HepG2 (cell line): ENCODE measurements at regions not wholly inside any gene's neighbourhood (a gene's known extent, or its start where the extent isn't known, plus 50 kb on each side); places are given as distances from the start of the nearest gene placed in this dataset.

Experiments used
- ATAC-seq: fragments of 200-7000 bp; cut with Tn5 transposase; 3 replicates; pipeline ENCODE4 v1.9.1; 2020; ENCODE audit warnings: mild to moderate bottlenecking, moderate library complexity
- BruUV-seq: library from RNA; stranded (reverse); fragments of 400-500 nt; replicated peaks from 2 replicates; lab custom pipeline; 2021; lab: Mats Ljungman, UMichigan
- CTCF ChIA-PET: fragments of 300-600 bp; formaldehyde crosslinking; extraction: SDS; loops from one replicate; lab custom pipeline; 2021; ENCODE audit warnings: low total read pairs, inconsistent platforms, low intra/inter-chr PET ratio; lab: Yijun Ruan, JAX
- POLR2A ChIA-PET: fragments of 350-600 bp; sonication (Branson Sonifier 250); formaldehyde crosslinking; loops from one replicate; lab custom pipeline; 2020; ENCODE audit warnings: antibody characterized with exemption, inconsistent platforms; lab: Yijun Ruan, JAX
- DNase-seq: peaks from one replicate; pipeline ENCODE4 v3.0.0-alpha.2; 2015; ENCODE audit warnings: low spot score
- FAIRE-seq: peaks from 3 replicates; lab custom pipeline; 2011; peaks lifted over from hg19 to GRCh38; lab: Jason Lieb, UNC
- H2AFZ ChIP-seq: one replicate; pipeline ENCODE4 v1.6.1; 2011; ENCODE audit warnings: low read length, inconsistent platforms
- H3K27ac ChIP-seq: fragments of 300-600 bp; 3 replicates; pipeline ENCODE4 v1.8.0; 2011; ENCODE audit warnings: mixed run types, mild to moderate bottlenecking, mixed read lengths, low read length, inconsistent platforms; ENCODE audit not compliant: insufficient read depth; ENCODE audit errors: extremely low read length
- H3K27me3 ChIP-seq, 2 experiments: fragments of 200-600 bp in 1 of 2; 2 replicates in 1 of 2; 3 replicates in 1 of 2; pipeline versions ENCODE4 v1.6.0 to v1.8.0; 2011; ENCODE audit warnings: low read length in 2 of 2, mild to moderate bottlenecking in 2 of 2, moderate library complexity in 2 of 2, inconsistent platforms in 1 of 2; ENCODE audit not compliant: insufficient read depth in 2 of 2, control insufficient read depth in 1 of 2
- H3K36me3 ChIP-seq, 2 experiments: fragments of 200-600 bp in 1 of 2; replicated peaks in 1 of 2; 2 replicates in 1 of 2; 3 replicates in 1 of 2; pipeline versions ENCODE4 v1.5.1 to v1.8.0; 2011; ENCODE audit warnings: low read length in 2 of 2, inconsistent platforms in 1 of 2; ENCODE audit not compliant: insufficient read depth in 2 of 2, control insufficient read depth in 1 of 2
- H3K4me1 ChIP-seq: 2 replicates; pipeline ENCODE4 v1.5.1; 2012; ENCODE audit warnings: low read length, inconsistent platforms; ENCODE audit not compliant: insufficient read depth
- H3K4me2 ChIP-seq: 2 replicates; pipeline ENCODE4 v1.6.0; 2011; ENCODE audit warnings: low read depth, low read length, inconsistent platforms
- H3K4me3 ChIP-seq, 3 experiments: fragments of 200-600 bp in 1 of 3; sonication (generic), shearing (Covaris generic) in 1 of 3; replicated peaks in 1 of 3; 2 replicates each; pipeline ENCODE4 v1.5.1; 2011 to 2016; ENCODE audit warnings: low read length in 3 of 3, inconsistent platforms in 2 of 3, low read depth in 2 of 3, mild to moderate bottlenecking in 2 of 3, control low read depth in 1 of 3, mixed read lengths in 1 of 3; ENCODE audit not compliant: insufficient read depth in 1 of 3
- H3K79me2 ChIP-seq: one replicate; pipeline ENCODE4 v1.6.1; 2011; ENCODE audit warnings: low read length, inconsistent platforms; ENCODE audit not compliant: insufficient read depth
- H3K9ac ChIP-seq: 2 replicates; pipeline ENCODE4 v1.6.0; 2011; ENCODE audit warnings: mild to moderate bottlenecking, low read depth, low read length, inconsistent platforms; ENCODE audit not compliant: insufficient read depth
- H3K9me3 ChIP-seq: 2 replicates; pipeline ENCODE4 v1.5.1; 2012; ENCODE audit warnings: mild to moderate bottlenecking, low read length
- H4K20me1 ChIP-seq: 2 replicates; pipeline ENCODE4 v1.6.0; 2011; ENCODE audit warnings: inconsistent platforms, mild to moderate bottlenecking, low read length, moderate library complexity; ENCODE audit not compliant: insufficient read depth
- ARNT ChIP-seq: fragments of 450-650 bp; IDR thresholded peaks from 2 replicates; pipeline ENCODE4 v1.6.1; 2017
- FOXA1 ChIP-seq, 2 experiments: fragments of 450-650 bp in 1 of 2; sonication (generic) in 1 of 2; formaldehyde crosslinking in 1 of 2; IDR thresholded peaks; 2 replicates each; pipeline versions ENCODE4 v1.4.0 to v1.6.1; 2016 to 2020; ENCODE audit warnings: missing genetic modification reagents in 1 of 2
- MEIS1 ChIP-seq: sonication (generic); formaldehyde crosslinking; IDR thresholded peaks from 2 replicates; pipeline ENCODE4 v1.9.0; 2021; ENCODE audit warnings: mild to moderate bottlenecking, missing genetic modification reagents, moderate library complexity, borderline replicate concordance
- MTERF4 ChIP-seq: sonication (generic); formaldehyde crosslinking; IDR thresholded peaks from 2 replicates; pipeline ENCODE4 v1.8.0; 2023; ENCODE audit warnings: mild to moderate bottlenecking, missing genetic modification reagents
- STAG1 ChIP-seq: sonication (generic); formaldehyde crosslinking; IDR thresholded peaks from 2 replicates; pipeline ENCODE4 v1.4.0; 2020; ENCODE audit warnings: missing genetic modification reagents
- ZFP62 ChIP-seq: sonication (generic); formaldehyde crosslinking; IDR thresholded peaks from 2 replicates; pipeline ENCODE4 v1.4.0; 2020; ENCODE audit warnings: missing genetic modification reagents
- ZNF253 ChIP-seq: sonication (generic); formaldehyde crosslinking; IDR thresholded peaks from 2 replicates; pipeline ENCODE4 v1.8.0; 2022; ENCODE audit warnings: mild to moderate bottlenecking, missing genetic modification reagents, borderline replicate concordance
- ZNF343 ChIP-seq: sonication (generic); formaldehyde crosslinking; IDR thresholded peaks from 2 replicates; pipeline ENCODE4 v1.4.0; 2020; ENCODE audit warnings: mild to moderate bottlenecking, missing genetic modification reagents
- ZNF558 ChIP-seq: sonication (generic); formaldehyde crosslinking; IDR thresholded peaks from 2 replicates; pipeline ENCODE4 v1.9.0; 2022; ENCODE audit warnings: mild to moderate bottlenecking, missing genetic modification reagents, borderline replicate concordance
- ZNF841 ChIP-seq: sonication (generic); formaldehyde crosslinking; IDR thresholded peaks from 2 replicates; pipeline ENCODE4 v1.8.1; 2023; ENCODE audit warnings: missing genetic modification reagents, borderline replicate concordance
- ZNF879 ChIP-seq: sonication (generic); formaldehyde crosslinking; IDR thresholded peaks from 2 replicates; pipeline ENCODE4 v1.8.1; 2023; ENCODE audit warnings: missing genetic modification reagents
- WGBS: methylation state at CpG from one replicate; pipeline ENCODE4 v1.1.6; 2017; ENCODE audit warnings: low lambda C conversion rate; 5-methylcytosine and 5-hydroxymethylcytosine counted together
- in situ Hi-C: cut with HindIII; loops from 2 replicates; pipeline ENCODE4 v1.10.0; 2017; ENCODE audit warnings: low pct_unique_long_range_greater_than_20kb; ENCODE audit not compliant: extremely low pct_ligation_motif_present
- intact Hi-C: fragments of 100-400 bp; cut with micrococcal nuclease; formaldehyde crosslinking; loops from one replicate; pipeline ENCODE4 v1.10.0; 2022; ENCODE audit not compliant: unreplicated experiment
- TF ChIP-seq, protein P1 (sequence below): sonication (generic); formaldehyde crosslinking; IDR thresholded peaks from 2 replicates; pipeline ENCODE4 v1.4.0; 2020; ENCODE audit warnings: missing genetic modification reagents
- TF ChIP-seq, protein P2 (sequence below): sonication (generic); formaldehyde crosslinking; IDR thresholded peaks from 2 replicates; pipeline ENCODE4 v1.5.0; 2020; ENCODE audit warnings: mild to moderate bottlenecking, missing genetic modification reagents, borderline replicate concordance

- Histone ChIP-seq H3K79me2 (no peaks in the 10 kb centered on the region), H3K9ac (no peak overlapping the region), H3K4me3 (no peak overlapping the region), H2AFZ (no peak overlapping the region), H3K4me2 (no peak overlapping the region), H3K36me3 (no peaks in the 10 kb centered on the region), H3K27me3 (no peaks in the 10 kb centered on the region), H3K4me1 (no peaks in the 10 kb centered on the region), H3K27ac (no peak overlapping the region), H3K9me3 (peaks cover 10% of the 10 kb centered on the region), H4K20me1 (no peaks in the 10 kb centered on the region)
- no TSS peak for BruUV-seq
- WGBS = 0% methylated on average over 2 of the region's 2 CpGs
- no peak for DNase-seq
- intact Hi-C loops = no loop called here
- ChIA-PET CTCF (no interaction called here), POLR2A (no interaction called here)
- FAIRE-seq = no peak
- no peak for ATAC-seq
- in situ Hi-C loops = no loop called here
- TF ChIP-seq FOXA1 (IDR thresholded peaks at IDR 0.05) (no peak), FOXA1 (CRISPR knock-in tag; IDR thresholded peaks at IDR 0.05) (no peak), ZNF879 (CRISPR knock-in tag) (no peak), STAG1 (CRISPR knock-in tag) (no peak), ZNF558 (no peak), ZNF343 (no peak), MEIS1 (CRISPR knock-in tag) (no peak), ZNF253 (CRISPR knock-in tag) (no peak), MTERF4 (no peak), ARNT (no peak), ZNF841 (no peak), ZFP62 (no peak)
- TF ChIP-seq, protein P1, sequence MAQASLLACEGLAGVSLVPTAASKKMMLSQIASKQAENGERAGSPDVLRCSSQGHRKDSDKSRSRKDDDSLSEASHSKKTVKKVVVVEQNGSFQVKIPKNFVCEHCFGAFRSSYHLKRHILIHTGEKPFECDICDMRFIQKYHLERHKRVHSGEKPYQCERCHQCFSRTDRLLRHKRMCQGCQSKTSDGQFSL = no peak
- TF ChIP-seq, protein P2, sequence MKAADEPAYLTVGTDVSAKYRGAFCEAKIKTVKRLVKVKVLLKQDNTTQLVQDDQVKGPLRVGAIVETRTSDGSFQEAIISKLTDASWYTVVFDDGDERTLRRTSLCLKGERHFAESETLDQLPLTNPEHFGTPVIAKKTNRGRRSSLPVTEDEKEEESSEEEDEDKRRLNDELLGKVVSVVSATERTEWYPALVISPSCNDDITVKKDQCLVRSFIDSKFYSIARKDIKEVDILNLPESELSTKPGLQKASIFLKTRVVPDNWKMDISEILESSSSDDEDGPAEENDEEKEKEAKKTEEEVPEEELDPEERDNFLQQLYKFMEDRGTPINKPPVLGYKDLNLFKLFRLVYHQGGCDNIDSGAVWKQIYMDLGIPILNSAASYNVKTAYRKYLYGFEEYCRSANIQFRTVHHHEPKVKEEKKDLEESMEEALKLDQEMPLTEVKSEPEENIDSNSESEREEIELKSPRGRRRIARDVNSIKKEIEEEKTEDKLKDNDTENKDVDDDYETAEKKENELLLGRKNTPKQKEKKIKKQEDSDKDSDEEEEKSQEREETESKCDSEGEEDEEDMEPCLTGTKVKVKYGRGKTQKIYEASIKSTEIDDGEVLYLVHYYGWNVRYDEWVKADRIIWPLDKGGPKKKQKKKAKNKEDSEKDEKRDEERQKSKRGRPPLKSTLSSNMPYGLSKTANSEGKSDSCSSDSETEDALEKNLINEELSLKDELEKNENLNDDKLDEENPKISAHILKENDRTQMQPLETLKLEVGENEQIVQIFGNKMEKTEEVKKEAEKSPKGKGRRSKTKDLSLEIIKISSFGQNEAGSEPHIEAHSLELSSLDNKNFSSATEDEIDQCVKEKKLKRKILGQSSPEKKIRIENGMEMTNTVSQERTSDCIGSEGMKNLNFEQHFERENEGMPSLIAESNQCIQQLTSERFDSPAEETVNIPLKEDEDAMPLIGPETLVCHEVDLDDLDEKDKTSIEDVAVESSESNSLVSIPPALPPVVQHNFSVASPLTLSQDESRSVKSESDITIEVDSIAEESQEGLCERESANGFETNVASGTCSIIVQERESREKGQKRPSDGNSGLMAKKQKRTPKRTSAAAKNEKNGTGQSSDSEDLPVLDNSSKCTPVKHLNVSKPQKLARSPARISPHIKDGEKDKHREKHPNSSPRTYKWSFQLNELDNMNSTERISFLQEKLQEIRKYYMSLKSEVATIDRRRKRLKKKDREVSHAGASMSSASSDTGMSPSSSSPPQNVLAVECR (CRISPR knock-in tag) = no peak
Observed at GRCh38 chr3:120544361-120544760, 51.8 kb upstream of the NDUFB4 start.
